Karpas-422 (cell line): ENCODE measurements at regions not wholly inside any gene's neighbourhood (a gene's known extent, or its start where the extent isn't known, plus 50 kb on each side); places are given as distances from the start of the nearest gene placed in this dataset.
"Not testable (repeated sequence)": the region's sequence is repeated elsewhere in the genome, so short reads cannot be mapped to it uniquely, and the experiment has no call there.

ENCODE experiments used
- DNase-seq: peaks from one replicate; pipeline ENCODE4 v3.0.0-alpha.2; 2015
- H2AFZ ChIP-seq: fragments of 200-600 bp; sonication (generic); 2 replicates; pipeline ENCODE4 v1.6.1; 2014; ENCODE audit warnings: antibody characterized with exemption, low read length, mixed read lengths
- H3K27ac ChIP-seq: fragments of 200-600 bp; sonication (generic); 2 replicates; pipeline ENCODE4 v1.5.1; 2014; ENCODE audit warnings: mild to moderate bottlenecking, low read length, moderate library complexity
- H3K27me3 ChIP-seq: fragments of 200-600 bp; sonication (generic); 2 replicates; pipeline ENCODE4 v1.6.1; 2014; ENCODE audit warnings: low read length, mixed read lengths
- H3K36me3 ChIP-seq: fragments of 200-600 bp; sonication (generic); 2 replicates; pipeline ENCODE4 v1.6.1; 2014; ENCODE audit warnings: low read length, mixed read lengths; ENCODE audit not compliant: insufficient read depth
- H3K4me1 ChIP-seq: fragments of 200-600 bp; sonication (generic); 2 replicates; pipeline ENCODE4 v1.6.1; 2014; ENCODE audit warnings: mild to moderate bottlenecking, low read length, mixed read lengths
- H3K4me2 ChIP-seq: fragments of 200-600 bp; sonication (generic); 2 replicates; pipeline ENCODE4 v1.6.1; 2014; ENCODE audit warnings: low read length, low read depth, mild to moderate bottlenecking; ENCODE audit not compliant: poor library complexity, severe bottlenecking
- H3K4me3 ChIP-seq: fragments of 200-600 bp; sonication (generic); 2 replicates; pipeline ENCODE4 v1.5.1; 2014; ENCODE audit warnings: mild to moderate bottlenecking, antibody characterized with exemption, low read length, mixed read lengths
- H3K79me2 ChIP-seq: fragments of 200-600 bp; sonication (generic); 2 replicates; pipeline ENCODE4 v1.6.1; 2014; ENCODE audit warnings: mild to moderate bottlenecking, low read length, mixed read lengths
- H3K9ac ChIP-seq: fragments of 200-600 bp; sonication (generic); 2 replicates; pipeline ENCODE4 v1.6.0; 2014; ENCODE audit warnings: low read length
- H3K9me2 ChIP-seq: fragments of 200-600 bp; sonication (generic), shearing (Covaris generic); replicated peaks from 2 replicates; pipeline ENCODE4 v1.6.0; 2014; ENCODE audit warnings: mild to moderate bottlenecking, low read length, moderate library complexity; ENCODE audit not compliant: insufficient read depth
- H3K9me3 ChIP-seq: fragments of 300-700, 200-600 bp; sonication (generic); 2 replicates; pipeline ENCODE4 v1.6.1; 2014; ENCODE audit warnings: low read length, mixed read lengths
- H4K20me1 ChIP-seq: fragments of 200-600 bp; sonication (generic); 2 replicates; pipeline ENCODE4 v1.6.1; 2014; ENCODE audit warnings: mild to moderate bottlenecking, antibody characterized with exemption, low read length, low read depth; ENCODE audit not compliant: insufficient read depth

- Histone ChIP-seq H3K9me2 (no peaks in the 10 kb centered on the region), H3K4me3 (no peak overlapping the region), H3K4me1 (no peaks in the 10 kb centered on the region), H3K27ac (no peak overlapping the region), H3K9me3 (no peaks in the 10 kb centered on the region), H4K20me1 (no peaks in the 10 kb centered on the region), H3K4me2 (no peak overlapping the region), H2AFZ (no peak overlapping the region), H3K36me3 (no peaks in the 10 kb centered on the region), H3K9ac (no peak overlapping the region), H3K27me3 (no peaks in the 10 kb centered on the region; the same call in 1 of the 2 replicates), H3K79me2 (no peaks in the 10 kb centered on the region)
- no peak for DNase-seq
These were observed 129.3 kb upstream of the IER5L start for GRCh38 chr9:129307227-129307970.

GRCh38 chr9:129306318-129306973 is 128.4 kb upstream of the IER5L start:
- DNase-seq = no peak
- no peaks in the 10 kb centered on the region for H3K4me1 ChIP-seq
- no peaks in the 10 kb centered on the region for H3K9me3 ChIP-seq
- H3K27ac ChIP-seq = no peak overlapping the region
- no peak overlapping the region for H3K9ac ChIP-seq
- no peaks in the 10 kb centered on the region for H3K9me2 ChIP-seq
- H3K4me2 ChIP-seq = no peak overlapping the region
- no peaks in the 10 kb centered on the region for H3K79me2 ChIP-seq
- H3K27me3 ChIP-seq = no peaks in the 10 kb centered on the region; the same call in 1 of the 2 replicates
- no peaks in the 10 kb centered on the region for H3K36me3 ChIP-seq
- no peaks in the 10 kb centered on the region for H4K20me1 ChIP-seq
- H2AFZ ChIP-seq = no peak overlapping the region
- H3K4me3 ChIP-seq = no peak overlapping the region

- no peak for DNase-seq
- Histone ChIP-seq H3K4me2 (no peak overlapping the region), H2AFZ (no peak overlapping the region), H3K27me3 (no peaks in the 10 kb centered on the region), H3K27ac (no peak overlapping the region), H3K79me2 (no peaks in the 10 kb centered on the region), H3K9me3 (no peaks in the 10 kb centered on the region), H3K36me3 (no peaks in the 10 kb centered on the region), H3K4me3 (no peak overlapping the region), H3K9ac (no peak overlapping the region), H3K4me1 (no peaks in the 10 kb centered on the region), H3K9me2 (no peaks in the 10 kb centered on the region), H4K20me1 (no peaks in the 10 kb centered on the region)
These were observed 127.2 kb upstream of the IER5L start for GRCh38 chr9:129305246-129305645.

GRCh38 chr9:129301941-129302340 is 123.9 kb upstream of the IER5L start:
- no peak overlapping the region for H3K4me3 ChIP-seq
- no peaks in the 10 kb centered on the region for H3K36me3 ChIP-seq
- no peaks in the 10 kb centered on the region for H3K4me1 ChIP-seq
- no peaks in the 10 kb centered on the region for H3K27me3 ChIP-seq
- DNase-seq = no peak
- no peaks in the 10 kb centered on the region for H3K9me2 ChIP-seq
- H2AFZ ChIP-seq = no peak overlapping the region
- no peak overlapping the region for H3K27ac ChIP-seq
- H3K79me2 ChIP-seq = no peaks in the 10 kb centered on the region
- H4K20me1 ChIP-seq = no peaks in the 10 kb centered on the region
- H3K9ac ChIP-seq = no peak overlapping the region
- H3K9me3 ChIP-seq = no peaks in the 10 kb centered on the region
- no peak overlapping the region for H3K4me2 ChIP-seq

GRCh38 chr9:129296195-129296594 is 118.1 kb upstream of the IER5L start:
- H3K9me2 ChIP-seq, DNase-seq, H3K9ac ChIP-seq: not testable (repeated sequence)

GRCh38 chr9:129291041-129291501 is 113.0 kb upstream of the IER5L start:
- Histone ChIP-seq H3K4me2 (no peak overlapping the region), H3K9me3 (no peaks in the 10 kb centered on the region), H3K4me1 (peaks cover 3% of the 10 kb centered on the region; the same call in 1 of the 2 replicates), H3K27ac (no peak overlapping the region), H3K27me3 (no peaks in the 10 kb centered on the region), H3K9me2 (no peaks in the 10 kb centered on the region), H4K20me1 (no peaks in the 10 kb centered on the region), H3K9ac (no peak overlapping the region), H2AFZ (no peak overlapping the region), H3K79me2 (no peaks in the 10 kb centered on the region), H3K4me3 (no peak overlapping the region), H3K36me3 (no peaks in the 10 kb centered on the region)
- DNase-seq = no peak

More at GRCh38 chr9:129296195-129296594, 118.1 kb upstream of the IER5L start:
- H3K4me1 ChIP-seq, H3K27ac ChIP-seq, H3K4me2 ChIP-seq, H3K79me2 ChIP-seq, H3K4me3 ChIP-seq, H3K9me3 ChIP-seq, H3K36me3 ChIP-seq, H2AFZ ChIP-seq, H3K27me3 ChIP-seq, H4K20me1 ChIP-seq: not testable (repeated sequence)

GRCh38 chr9:129290606-129291005 is 112.5 kb upstream of the IER5L start:
- DNase-seq = no peak
- H3K27me3 ChIP-seq = no peaks in the 10 kb centered on the region

GRCh38 chr9:129289883-129290282 is 111.8 kb upstream of the IER5L start:
- Histone ChIP-seq H2AFZ (no peak overlapping the region), H3K27me3 (no peaks in the 10 kb centered on the region), H3K36me3 (no peaks in the 10 kb centered on the region), H3K4me2 (no peak overlapping the region), H3K9me3 (no peaks in the 10 kb centered on the region), H3K4me3 (no peak overlapping the region), H3K9ac (no peak overlapping the region), H3K9me2 (no peaks in the 10 kb centered on the region), H3K4me1 (peaks cover 3% of the 10 kb centered on the region; the same call in 1 of the 2 replicates), H3K27ac (no peak overlapping the region), H4K20me1 (no peaks in the 10 kb centered on the region), H3K79me2 (no peaks in the 10 kb centered on the region)
- DNase-seq = no peak

More at GRCh38 chr9:129290606-129291005, 112.5 kb upstream of the IER5L start:
- peaks cover 3% of the 10 kb centered on the region; the same call in 1 of the 2 replicates for H3K4me1 ChIP-seq
- no peaks in the 10 kb centered on the region for H3K36me3 ChIP-seq
- H4K20me1 ChIP-seq = no peaks in the 10 kb centered on the region
- H3K4me3 ChIP-seq = no peak overlapping the region
- H3K27ac ChIP-seq = no peak overlapping the region
- no peaks in the 10 kb centered on the region for H3K9me2 ChIP-seq
- H2AFZ ChIP-seq = no peak overlapping the region
- H3K4me2 ChIP-seq = no peak overlapping the region
- H3K79me2 ChIP-seq = no peaks in the 10 kb centered on the region
- no peaks in the 10 kb centered on the region for H3K9me3 ChIP-seq
- H3K9ac ChIP-seq = no peak overlapping the region
